ENCODE measurements at regions not wholly inside any gene's neighbourhood (a gene's known extent, or its start where the extent isn't known, plus 50 kb on each side); places are given as distances from the start of the nearest gene placed in this dataset.

- no peak for DNase-seq (ENCODE audit: low read depth in 3 of 3)
Observed at GRCh38 chr5:133773247-133774202, 161.2 kb upstream of the FSTL4 start.

- no peak for DNase-seq (ENCODE audit: low read depth in 3 of 3)
Observed at GRCh38 chr5:133769842-133770241, 157.5 kb upstream of the FSTL4 start.

GRCh38 chr5:133763744-133764143 is 151.4 kb upstream of the FSTL4 start:
- DNase-seq (ENCODE audit: low read depth in 3 of 3), result no peak

- DNase-seq (ENCODE audit: low read depth in 3 of 3), result no peak
Observed at GRCh38 chr5:133761632-133762031, 149.3 kb upstream of the FSTL4 start.

GRCh38 chr5:133760532-133760931 is 148.2 kb upstream of the FSTL4 start:
- DNase-seq (ENCODE audit: low read depth in 3 of 3), result no peak

- no peak for DNase-seq (ENCODE audit: low read depth in 3 of 3)
Observed at GRCh38 chr5:133758641-133759040, 146.3 kb upstream of the FSTL4 start.

GRCh38 chr5:133757396-133757945 is 145.1 kb upstream of the FSTL4 start:
- DNase-seq (ENCODE audit: low read depth in 3 of 3), result no peak

- no peak for DNase-seq (ENCODE audit: low read depth in 3 of 3)
Observed at GRCh38 chr5:133756756-133757155, 144.4 kb upstream of the FSTL4 start.

- DNase-seq (ENCODE audit: low read depth in 3 of 3), result no peak
Observed at GRCh38 chr5:133756036-133756435, 143.7 kb upstream of the FSTL4 start.

- DNase-seq (ENCODE audit: low read depth in 3 of 3), result no peak
Observed at GRCh38 chr5:133754575-133755169, 142.3 kb upstream of the FSTL4 start.

- no peak for DNase-seq (ENCODE audit: low read depth in 3 of 3)
Observed at GRCh38 chr5:133753856-133754255, 141.5 kb upstream of the FSTL4 start.

- no peak for DNase-seq (ENCODE audit: low read depth in 3 of 3)
Observed at GRCh38 chr5:133751846-133752245, 139.5 kb upstream of the FSTL4 start.

- DNase-seq (ENCODE audit: low read depth in 3 of 3), result no peak
Observed at GRCh38 chr5:133751421-133751820, 139.1 kb upstream of the FSTL4 start.

GRCh38 chr5:133750856-133751255 is 138.5 kb upstream of the FSTL4 start:
- DNase-seq (ENCODE audit: low read depth in 3 of 3), result no peak

GRCh38 chr5:133750356-133750755 is 138.0 kb upstream of the FSTL4 start:
- no peak for DNase-seq (ENCODE audit: low read depth in 3 of 3)

GRCh38 chr5:133749331-133749985 is 137.1 kb upstream of the FSTL4 start:
- DNase-seq (ENCODE audit: low read depth in 3 of 3), result no peak

GRCh38 chr5:133746834-133747233 is 134.5 kb upstream of the FSTL4 start:
- DNase-seq (ENCODE audit: low read depth in 3 of 3), result peak; percentile 8 to 14 (median 12)

- DNase-seq (ENCODE audit: low read depth in 3 of 3), result no peak
Observed at GRCh38 chr5:133744960-133745308, 132.6 kb upstream of the FSTL4 start.

GRCh38 chr5:133744051-133744959 is 132.0 kb upstream of the FSTL4 start:
- no peak for DNase-seq (ENCODE audit: low read depth in 3 of 3)

GRCh38 chr5:133742431-133742988 is 130.2 kb upstream of the FSTL4 start:
- no peak for DNase-seq (ENCODE audit: low read depth in 3 of 3)

- no peak for DNase-seq (ENCODE audit: low read depth in 3 of 3)
Observed at GRCh38 chr5:133741818-133742355, 129.5 kb upstream of the FSTL4 start.
